ENCODE measurements at regions not wholly inside any gene's neighbourhood (a gene's known extent, or its start where the extent isn't known, plus 50 kb on each side); places are given as distances from the start of the nearest gene placed in this dataset.

DNA sequence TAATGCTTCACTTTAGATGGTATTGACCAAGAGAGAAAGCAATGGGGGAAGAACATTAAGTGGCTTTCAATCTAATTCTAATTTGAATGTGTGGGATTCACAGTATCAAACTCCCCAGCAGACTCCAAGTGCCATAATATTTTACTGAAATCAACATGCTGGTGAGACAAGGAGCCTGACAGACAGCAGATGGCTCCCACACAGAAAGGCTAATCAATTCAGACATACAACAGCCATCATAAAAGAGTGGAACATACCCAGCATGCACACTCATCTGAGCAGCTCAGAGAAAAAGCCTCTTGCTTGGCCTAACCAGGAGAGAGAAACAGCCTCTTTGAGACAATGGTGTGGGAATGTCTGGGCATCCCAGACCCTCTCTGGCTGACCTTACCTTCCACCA is 186.5 kb upstream of the SKOR2 start:
- H3K4me1 ChIP-seq (ENCODE audit: control insufficient read depth in 1 of 2, insufficient read depth in 2 of 2, low read length in 2 of 2), result no peaks in the 10 kb centered on the region
- TF ChIP-seq, protein P1, sequence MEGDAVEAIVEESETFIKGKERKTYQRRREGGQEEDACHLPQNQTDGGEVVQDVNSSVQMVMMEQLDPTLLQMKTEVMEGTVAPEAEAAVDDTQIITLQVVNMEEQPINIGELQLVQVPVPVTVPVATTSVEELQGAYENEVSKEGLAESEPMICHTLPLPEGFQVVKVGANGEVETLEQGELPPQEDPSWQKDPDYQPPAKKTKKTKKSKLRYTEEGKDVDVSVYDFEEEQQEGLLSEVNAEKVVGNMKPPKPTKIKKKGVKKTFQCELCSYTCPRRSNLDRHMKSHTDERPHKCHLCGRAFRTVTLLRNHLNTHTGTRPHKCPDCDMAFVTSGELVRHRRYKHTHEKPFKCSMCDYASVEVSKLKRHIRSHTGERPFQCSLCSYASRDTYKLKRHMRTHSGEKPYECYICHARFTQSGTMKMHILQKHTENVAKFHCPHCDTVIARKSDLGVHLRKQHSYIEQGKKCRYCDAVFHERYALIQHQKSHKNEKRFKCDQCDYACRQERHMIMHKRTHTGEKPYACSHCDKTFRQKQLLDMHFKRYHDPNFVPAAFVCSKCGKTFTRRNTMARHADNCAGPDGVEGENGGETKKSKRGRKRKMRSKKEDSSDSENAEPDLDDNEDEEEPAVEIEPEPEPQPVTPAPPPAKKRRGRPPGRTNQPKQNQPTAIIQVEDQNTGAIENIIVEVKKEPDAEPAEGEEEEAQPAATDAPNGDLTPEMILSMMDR (IDR thresholded peaks at IDR 0.05), result no peak
- H3K79me2 ChIP-seq (ENCODE audit: insufficient read depth, low read length), result no peaks in the 10 kb centered on the region
- peaks cover 0 to 5% (median 2%) of the 10 kb centered on the region in 7 donors for H3K9me3 Mint-ChIP-seq
- H3K27ac Mint-ChIP-seq, result no peak overlapping the region
- no peak overlapping the region for H3K27ac ChIP-seq (ENCODE audit: low read depth in 1 of 2, low read length in 2 of 2)
- no peak overlapping the region for H3K4me2 ChIP-seq (replicated peaks; ENCODE audit: extremely low read depth, low read length, poor library complexity, severe bottlenecking)
- no peaks in the 10 kb centered on the region for H4K20me1 ChIP-seq (ENCODE audit: insufficient read depth, low read length)
- peaks cover 0 to 7% (median 0%) of the 10 kb centered on the region in 3 donors for H3K27me3 Mint-ChIP-seq (ENCODE audit: low read depth in 3 of 3)
- H3K4me1 Mint-ChIP-seq, result no peaks in the 10 kb centered on the region
- no peak overlapping the region for H2AFZ ChIP-seq (ENCODE audit: insufficient read depth, low read depth, low read length, poor library complexity, severe bottlenecking)
- H3K9ac ChIP-seq (ENCODE audit: insufficient read depth, low read length, poor library complexity, severe bottlenecking), result no peak overlapping the region
- no peak for DNase-seq
- H3K27me3 ChIP-seq (ENCODE audit: control insufficient read depth in 2 of 2, insufficient read depth in 2 of 2, low read length in 2 of 2), result no peaks in the 10 kb centered on the region
- no peak overlapping the region for H3K4me3 ChIP-seq (replicated peaks in 1 of 3; ENCODE audit: low read depth in 2 of 3, low read length in 3 of 3)
- intact Hi-C loops (cut with micrococcal nuclease), result no loop called here
- H3K36me3 ChIP-seq (replicated peaks in 1 of 2; ENCODE audit: control insufficient read depth in 1 of 2, insufficient read depth in 2 of 2, low read length in 2 of 2), result no peaks in the 10 kb centered on the region
- no peak overlapping the region for H3K4me3 Mint-ChIP-seq
- no peaks in the 10 kb centered on the region for H3K9me3 ChIP-seq (replicated peaks in 1 of 2; ENCODE audit: control insufficient read depth in 1 of 2, insufficient read depth in 1 of 2, low read length in 2 of 2)
- H3K36me3 Mint-ChIP-seq, result no peaks in the 10 kb centered on the region

DNA sequence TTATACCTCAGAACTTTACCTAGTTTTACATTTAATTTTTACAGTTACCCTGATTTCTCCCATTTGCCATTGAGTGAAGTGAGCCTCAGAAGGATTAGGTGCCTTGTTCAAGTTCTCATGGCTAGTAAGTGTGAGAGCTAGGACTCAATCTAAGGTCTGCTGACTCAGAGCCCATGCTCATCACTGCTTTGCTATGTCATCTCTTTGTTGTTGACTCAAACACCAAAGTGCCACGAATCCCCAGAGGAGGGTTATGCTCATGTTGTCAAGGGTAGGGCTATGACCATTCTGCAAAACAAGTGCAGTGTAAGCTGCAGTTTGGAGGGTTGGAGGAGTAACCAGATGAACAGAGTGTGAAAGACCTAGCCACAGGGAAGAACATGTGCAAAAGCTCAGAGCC is 185.4 kb upstream of the SKOR2 start:
- H2AFZ ChIP-seq (ENCODE audit: insufficient read depth, low read depth, low read length, poor library complexity, severe bottlenecking), result no peak overlapping the region
- H4K20me1 ChIP-seq (ENCODE audit: insufficient read depth, low read length), result no peaks in the 10 kb centered on the region
- Mint-ChIP-seq H3K36me3 (no peaks in the 10 kb centered on the region), H3K27ac (no peak overlapping the region), H3K27me3 (ENCODE audit: low read depth in 3 of 3) (peaks cover 0 to 6% (median 0%) of the 10 kb centered on the region in 3 donors), H3K9me3 (peaks cover 0 to 5% (median 2%) of the 10 kb centered on the region in 7 donors), H3K4me3 (no peak overlapping the region), H3K4me1 (no peaks in the 10 kb centered on the region)
- H3K4me2 ChIP-seq (replicated peaks; ENCODE audit: extremely low read depth, low read length, poor library complexity, severe bottlenecking), result no peak overlapping the region
- intact Hi-C loops (cut with micrococcal nuclease), result no loop called here
- WGBS (ENCODE audit: insufficient coverage), result 91% methylated on average over 1 of the region's 1 CpG
- no peaks in the 10 kb centered on the region for H3K36me3 ChIP-seq (replicated peaks in 1 of 2; ENCODE audit: control insufficient read depth in 1 of 2, insufficient read depth in 2 of 2, low read length in 2 of 2)
- DNase-seq, result no peak
- no peaks in the 10 kb centered on the region for H3K27me3 ChIP-seq (ENCODE audit: control insufficient read depth in 2 of 2, insufficient read depth in 2 of 2, low read length in 2 of 2)
- H3K79me2 ChIP-seq (ENCODE audit: insufficient read depth, low read length), result no peaks in the 10 kb centered on the region
- H3K9ac ChIP-seq (ENCODE audit: insufficient read depth, low read length, poor library complexity, severe bottlenecking), result no peak overlapping the region
- H3K9me3 ChIP-seq (replicated peaks in 1 of 2; ENCODE audit: control insufficient read depth in 1 of 2, insufficient read depth in 1 of 2, low read length in 2 of 2), result no peaks in the 10 kb centered on the region
- TF ChIP-seq, protein P1 (IDR thresholded peaks at IDR 0.05), result no peak
- H3K4me1 ChIP-seq (ENCODE audit: control insufficient read depth in 1 of 2, insufficient read depth in 2 of 2, low read length in 2 of 2), result no peaks in the 10 kb centered on the region
- no peak overlapping the region for H3K27ac ChIP-seq (ENCODE audit: low read depth in 1 of 2, low read length in 2 of 2)
- no peak overlapping the region for H3K4me3 ChIP-seq (replicated peaks in 1 of 3; ENCODE audit: low read depth in 2 of 3, low read length in 3 of 3)
